Kasumi-1 (cell line): ENCODE measurements at regions not wholly inside any gene's neighbourhood (a gene's known extent, or its start where the extent isn't known, plus 50 kb on each side); places are given as distances from the start of the nearest gene placed in this dataset.

ENCODE experiments used
- DNase-seq, 2 experiments: peaks; one replicate each; lab custom pipeline; 2025; lab: John Stamatoyannopoulos, UW

DNA sequence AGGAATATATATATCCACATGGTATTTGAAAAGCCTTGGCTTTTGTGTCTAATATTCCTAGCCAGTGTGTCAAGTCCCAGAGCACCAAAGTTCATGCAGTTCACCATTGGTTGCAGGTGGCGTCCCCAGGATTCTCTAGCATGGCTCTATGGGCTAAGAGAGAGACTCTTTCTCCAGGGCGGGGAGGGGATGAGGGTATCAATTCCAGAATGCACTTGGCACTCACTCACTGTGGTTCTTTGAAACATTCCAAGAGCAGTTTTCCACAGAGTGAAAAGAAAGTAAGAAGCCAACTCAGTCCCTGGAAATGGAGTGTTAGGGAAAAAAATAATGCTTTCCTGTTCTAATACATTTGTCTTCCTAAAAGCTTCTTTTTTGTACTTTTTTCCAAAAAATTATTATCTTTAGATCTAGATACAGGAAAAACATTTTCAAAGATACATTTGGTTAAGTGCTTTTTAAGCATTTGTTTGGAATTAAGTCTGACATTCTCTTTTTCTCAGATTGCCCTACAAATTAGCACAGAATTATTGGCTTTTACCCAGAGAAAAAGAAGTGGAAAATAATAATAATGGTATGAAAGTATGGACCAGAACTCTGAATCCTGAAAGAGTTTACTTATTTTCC is 239.9 kb downstream of the PAX3 start:
- no peak for DNase-seq

DNA sequence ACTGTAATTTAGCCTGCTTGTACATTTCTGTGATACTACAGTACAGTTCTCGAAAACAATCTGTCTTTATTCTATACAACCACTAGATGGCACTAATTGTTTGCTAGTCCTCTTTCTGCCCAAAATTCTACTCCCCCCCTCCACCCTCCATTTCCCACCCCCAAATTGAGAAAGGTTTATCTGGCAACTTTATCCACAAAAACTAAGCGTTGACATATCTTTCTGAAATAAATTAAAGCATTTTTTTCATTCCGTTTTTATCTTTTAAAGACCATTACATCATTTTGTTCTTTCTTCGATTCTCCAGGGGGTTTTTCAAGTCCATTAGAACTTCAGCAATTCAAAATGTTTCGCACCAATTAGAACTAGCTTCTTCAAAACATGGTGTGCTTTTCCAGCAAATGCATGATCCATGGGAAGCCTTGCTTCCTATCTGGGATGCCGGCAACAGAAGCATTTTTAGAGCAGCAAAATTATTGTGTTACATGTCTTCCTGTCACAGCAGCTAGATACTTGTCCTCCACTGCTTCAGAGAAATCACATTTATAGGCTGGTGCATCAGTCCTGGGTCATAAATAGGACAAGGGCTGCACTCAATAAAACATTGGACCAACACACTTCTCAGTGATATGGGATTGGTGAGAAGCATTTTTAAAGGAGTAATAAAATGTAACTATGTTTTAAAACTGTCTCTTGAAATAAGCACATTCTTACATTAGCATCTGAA is 241.3 kb downstream of the PAX3 start:
- DNase-seq = peak; percentile 10 to 42

- DNase-seq = no peak
Measured at GRCh38 chr2:222055328-222055727, 243.5 kb downstream of the PAX3 start.

GRCh38 chr2:222054813-222055212 is 244.0 kb downstream of the PAX3 start:
- no peak for DNase-seq

GRCh38 chr2:222052934-222053367 is 245.8 kb downstream of the PAX3 start:
- DNase-seq = no peak

DNA sequence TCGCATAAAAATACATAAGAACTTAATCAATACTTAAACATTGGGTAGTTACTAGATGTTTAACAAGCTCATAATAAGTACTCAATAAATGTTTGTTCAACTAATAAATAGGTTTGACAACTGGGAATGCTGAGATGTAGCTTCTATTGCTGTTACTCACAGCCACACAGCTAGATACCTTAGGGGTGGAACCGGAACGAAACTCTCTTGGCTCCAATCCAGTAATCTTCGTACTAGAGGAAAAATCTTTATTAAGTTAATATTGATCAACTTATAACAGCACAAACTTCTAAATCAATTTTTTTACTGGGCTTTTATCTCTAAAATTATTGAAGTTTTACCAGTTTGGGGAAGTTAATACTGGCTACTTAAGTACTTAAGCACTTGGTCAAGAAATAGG is 247.8 kb downstream of the PAX3 start:
- DNase-seq = no peak

GRCh38 chr2:222049946-222050345 is 248.9 kb downstream of the PAX3 start:
- DNase-seq = no peak

DNA sequence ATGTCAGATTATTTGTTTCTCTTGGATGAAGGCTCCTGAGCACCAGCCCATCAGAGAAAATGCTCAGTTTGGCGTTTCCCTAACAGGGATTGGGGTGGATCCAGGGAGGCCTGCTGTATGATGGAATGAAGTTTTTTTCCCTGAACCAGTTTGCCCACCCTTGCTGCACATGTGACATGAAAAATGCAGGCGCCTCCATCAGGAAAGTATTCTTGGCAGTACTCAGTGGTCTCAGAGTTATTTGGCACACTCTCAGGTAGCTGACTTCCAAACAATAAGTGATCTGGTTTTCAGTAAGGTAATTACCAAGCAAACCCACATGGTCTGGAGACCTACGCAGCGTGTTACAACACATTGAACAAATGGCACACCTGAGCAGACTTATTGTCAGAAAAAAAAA is 254.9 kb downstream of the PAX3 start:
- no peak for DNase-seq

- DNase-seq = no peak
Measured at GRCh38 chr2:222042666-222043065, 256.1 kb downstream of the PAX3 start.

- no peak for DNase-seq
Measured at GRCh38 chr2:222040333-222040732, 258.5 kb downstream of the PAX3 start.

- DNase-seq = no peak
Measured at GRCh38 chr2:222039821-222040220, 259.0 kb downstream of the PAX3 start.

DNA sequence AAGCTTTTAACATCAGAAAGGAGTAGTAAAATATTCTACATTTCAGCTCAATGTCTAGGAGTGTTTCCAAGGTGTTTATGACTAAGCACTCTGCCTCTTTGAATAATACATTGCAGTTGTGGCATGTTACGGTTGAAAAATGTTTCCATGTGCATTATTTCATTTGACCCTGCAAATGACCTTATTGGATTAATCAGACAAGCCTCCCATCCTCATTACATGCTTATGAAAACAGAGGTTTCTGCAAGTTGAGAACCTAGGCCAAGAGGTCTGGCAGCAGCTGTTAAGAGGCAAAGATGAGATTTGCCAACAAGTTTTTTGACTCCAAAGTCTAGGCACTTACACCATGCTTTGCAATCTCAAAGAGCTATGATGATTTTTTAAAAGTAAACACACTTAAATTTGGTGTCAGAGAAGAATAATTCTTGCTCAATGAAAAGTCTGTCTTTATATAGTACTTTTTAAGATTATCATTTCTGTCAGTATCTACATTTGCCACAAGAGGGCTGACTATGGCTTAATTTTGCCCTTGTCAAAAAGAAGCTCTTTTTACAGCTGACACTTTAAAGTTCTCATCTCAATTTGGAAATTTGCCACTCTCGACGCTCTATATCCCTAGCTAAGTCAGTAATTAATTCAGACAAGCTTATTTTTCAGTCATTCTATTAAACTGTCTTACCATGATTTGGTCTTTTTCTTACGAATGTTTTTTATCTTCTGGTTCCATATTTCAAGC is 260.6 kb downstream of the PAX3 start:
- DNase-seq = peak; percentile 2 to 31

DNA sequence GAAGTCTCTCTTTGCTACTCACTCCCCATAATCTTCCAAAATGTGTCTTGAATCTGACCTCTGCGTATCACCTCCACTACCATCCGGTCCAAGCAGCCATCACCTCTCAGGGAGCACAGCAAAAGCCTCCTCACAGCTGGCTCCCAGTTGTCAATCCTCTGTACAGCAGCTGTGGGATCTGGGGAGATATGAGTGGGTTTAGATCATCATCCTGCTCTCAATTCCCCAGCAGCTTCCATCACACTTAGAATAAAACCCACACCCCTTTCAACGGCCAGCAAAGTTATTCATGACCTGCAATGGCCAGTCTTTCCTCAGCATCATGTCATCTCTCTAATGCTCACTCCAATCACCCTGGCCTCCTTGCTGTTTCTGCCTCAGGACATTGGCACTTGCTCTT is 261.6 kb downstream of the PAX3 start:
- DNase-seq = no peak

GRCh38 chr2:222034058-222034457 is 264.7 kb downstream of the PAX3 start:
- no peak for DNase-seq

- no peak for DNase-seq
Measured at GRCh38 chr2:222033541-222033940, 265.3 kb downstream of the PAX3 start.

GRCh38 chr2:222025881-222026271 is 272.9 kb downstream of the PAX3 start:
- no peak for DNase-seq

DNA sequence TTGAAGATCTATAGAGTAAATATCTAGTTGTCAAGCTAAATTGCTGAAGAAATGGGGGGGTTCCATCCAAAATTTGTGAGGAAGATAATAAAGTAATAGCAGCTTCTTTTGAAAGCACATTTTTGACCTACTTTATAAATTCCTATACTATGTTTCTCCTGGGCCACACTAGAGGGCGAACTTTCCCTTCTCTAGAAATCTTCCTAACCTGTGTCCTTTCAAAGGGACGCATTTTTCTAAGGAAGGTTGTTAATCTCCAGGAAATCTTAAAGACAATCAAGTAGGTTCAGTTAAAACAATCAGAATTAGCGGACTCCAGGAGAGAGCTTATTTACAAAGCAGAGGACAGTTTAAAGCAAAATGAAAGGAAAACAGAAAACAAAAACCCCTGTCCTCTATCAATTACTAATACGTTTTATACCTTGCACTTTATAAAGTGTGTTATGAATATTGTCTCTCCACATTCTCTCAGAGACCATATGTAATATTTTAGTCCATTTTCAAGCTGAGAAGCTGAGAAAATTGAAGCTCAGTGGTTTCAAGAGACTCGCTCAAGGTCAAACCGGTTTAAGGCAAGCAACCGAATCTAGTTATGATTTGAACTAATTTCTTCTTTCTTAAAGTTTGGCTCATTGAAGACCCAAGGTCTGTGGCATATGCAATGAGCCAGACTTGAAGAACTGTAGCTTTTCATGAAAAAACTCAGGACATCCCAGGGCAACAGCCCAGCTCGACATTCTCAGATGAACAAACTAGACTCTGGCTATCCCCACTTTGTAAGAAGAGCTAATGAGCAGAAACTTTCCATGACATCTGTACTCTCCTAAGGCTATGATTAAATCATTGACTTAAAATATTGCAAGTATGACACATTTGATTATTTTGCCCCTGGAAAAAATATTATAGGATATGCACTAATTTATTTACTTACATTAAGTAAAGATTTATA is 273.6 kb downstream of the PAX3 start:
- DNase-seq = peak; percentile 23 to 41

DNA sequence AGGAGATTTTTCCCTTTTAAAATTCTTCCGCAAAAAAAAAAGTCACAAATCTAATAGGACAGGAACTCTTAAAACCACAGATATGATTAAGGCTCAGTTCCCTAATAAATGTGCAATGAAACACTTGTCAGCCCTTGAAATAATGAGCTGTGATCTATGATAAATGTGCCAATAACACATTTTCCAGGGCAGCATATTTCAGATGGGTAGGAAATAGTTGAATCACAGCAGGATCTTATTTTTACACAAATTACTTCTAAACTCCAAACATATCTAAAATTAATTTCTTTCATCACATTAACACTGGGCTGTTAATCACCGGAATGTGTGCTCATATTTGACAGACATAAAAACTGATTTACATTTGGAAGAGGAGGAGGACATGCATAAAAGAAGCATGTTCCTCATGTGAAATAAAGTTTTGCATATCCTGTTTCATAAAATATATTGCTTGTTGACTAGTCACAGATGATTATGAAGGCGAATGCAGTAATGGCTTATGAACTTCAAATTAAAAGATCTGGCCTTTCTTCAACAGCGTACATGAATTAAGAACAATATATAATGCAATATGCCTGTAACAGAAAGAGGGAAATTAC is 281.4 kb downstream of the PAX3 start:
- no peak for DNase-seq

DNA sequence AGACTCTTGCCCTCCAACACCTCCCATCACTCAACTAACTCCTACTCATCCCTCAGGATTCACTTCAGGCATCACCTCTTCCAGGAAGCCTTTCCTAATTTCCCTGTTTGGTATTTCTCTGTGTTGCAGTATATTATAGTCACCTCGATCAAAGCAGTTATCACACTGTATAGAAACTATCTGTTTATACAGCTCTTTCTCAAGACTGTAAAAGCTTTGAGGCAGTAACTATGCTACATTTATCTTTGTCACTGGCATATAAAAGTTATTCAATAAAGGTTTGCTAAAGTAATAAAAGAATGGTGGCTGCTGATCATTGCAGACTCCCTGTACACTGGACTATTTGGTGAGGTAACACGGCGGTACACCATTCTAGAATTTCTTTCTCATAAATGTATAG is 284.9 kb downstream of the PAX3 start:
- DNase-seq = no peak

GRCh38 chr2:222000326-222000725 is 298.5 kb downstream of the PAX3 start:
- DNase-seq = no peak

- no peak for DNase-seq
Measured at GRCh38 chr2:221999717-222000116, 299.1 kb downstream of the PAX3 start.

DNA sequence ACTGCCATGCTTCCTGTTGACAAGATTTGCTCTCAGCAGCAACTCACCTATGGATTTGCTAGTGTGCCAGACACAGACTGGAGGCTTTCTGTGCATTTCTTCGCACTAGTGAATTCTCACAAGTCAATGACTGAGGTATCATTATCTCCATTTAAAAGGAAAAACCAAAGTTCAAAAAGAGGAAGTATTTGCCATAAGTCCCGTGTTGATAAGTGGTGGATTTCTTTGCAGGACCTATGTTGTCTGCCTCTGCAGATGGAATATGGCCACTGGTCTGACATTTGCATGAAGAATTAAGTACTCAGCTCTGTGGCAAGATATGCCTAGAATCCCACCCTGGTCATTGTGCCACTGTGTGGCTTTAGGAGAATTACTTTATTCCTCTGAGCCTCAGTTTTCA is 299.6 kb downstream of the PAX3 start:
- peak in 1 of 2 experiments; percentile 1 for DNase-seq
